22Rv1 (cell line): ENCODE measurements at regions not wholly inside any gene's neighbourhood (a gene's known extent, or its start where the extent isn't known, plus 50 kb on each side); places are given as distances from the start of the nearest gene placed in this dataset.

Source experiments
- H3K27ac ChIP-seq: fragments of 450-650 bp; 2 replicates; pipeline ENCODE4 v1.5.1; 2017
- ZFX ChIP-seq: fragments of 450-650 bp; IDR thresholded peaks from 2 replicates; pipeline ENCODE4 v1.6.1; 2017; ENCODE audit warnings: antibody characterized with exemption, borderline replicate concordance
- TF ChIP-seq, protein P1 (sequence below): fragments of 450-650 bp; IDR thresholded peaks from 2 replicates; pipeline ENCODE4 v1.5.1; 2017; ENCODE audit warnings: mild to moderate bottlenecking

DNA sequence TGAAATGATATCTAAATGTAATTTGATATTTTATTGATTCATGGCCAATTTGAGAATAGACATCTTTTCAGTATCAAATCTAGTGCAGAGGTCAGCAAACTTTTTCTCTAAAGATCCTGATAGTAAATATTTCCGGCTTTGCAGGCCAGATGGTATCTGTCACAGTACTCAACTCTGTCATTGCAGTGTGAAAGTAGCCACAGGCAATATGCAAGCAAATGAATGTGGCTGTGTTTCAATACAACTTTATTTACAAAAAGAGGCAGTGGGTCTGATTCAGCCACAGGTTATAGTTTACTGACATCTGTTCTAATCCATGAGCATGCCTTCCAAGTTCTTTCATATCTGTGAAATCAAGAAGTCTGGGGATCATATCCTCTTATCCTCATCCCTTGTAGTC, 221.2 kb downstream of the PRDM2 start:
- TF ChIP-seq, protein P1, sequence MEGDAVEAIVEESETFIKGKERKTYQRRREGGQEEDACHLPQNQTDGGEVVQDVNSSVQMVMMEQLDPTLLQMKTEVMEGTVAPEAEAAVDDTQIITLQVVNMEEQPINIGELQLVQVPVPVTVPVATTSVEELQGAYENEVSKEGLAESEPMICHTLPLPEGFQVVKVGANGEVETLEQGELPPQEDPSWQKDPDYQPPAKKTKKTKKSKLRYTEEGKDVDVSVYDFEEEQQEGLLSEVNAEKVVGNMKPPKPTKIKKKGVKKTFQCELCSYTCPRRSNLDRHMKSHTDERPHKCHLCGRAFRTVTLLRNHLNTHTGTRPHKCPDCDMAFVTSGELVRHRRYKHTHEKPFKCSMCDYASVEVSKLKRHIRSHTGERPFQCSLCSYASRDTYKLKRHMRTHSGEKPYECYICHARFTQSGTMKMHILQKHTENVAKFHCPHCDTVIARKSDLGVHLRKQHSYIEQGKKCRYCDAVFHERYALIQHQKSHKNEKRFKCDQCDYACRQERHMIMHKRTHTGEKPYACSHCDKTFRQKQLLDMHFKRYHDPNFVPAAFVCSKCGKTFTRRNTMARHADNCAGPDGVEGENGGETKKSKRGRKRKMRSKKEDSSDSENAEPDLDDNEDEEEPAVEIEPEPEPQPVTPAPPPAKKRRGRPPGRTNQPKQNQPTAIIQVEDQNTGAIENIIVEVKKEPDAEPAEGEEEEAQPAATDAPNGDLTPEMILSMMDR = no peak
- no peak for TF ChIP-seq ZFX
- H3K27ac ChIP-seq = no peak overlapping the region

- TF ChIP-seq ZFX = no peak
- TF ChIP-seq, protein P1 = no peak
- no peak overlapping the region for H3K27ac ChIP-seq
Measured at GRCh38 chr1:13922466-13923110, 222.6 kb downstream of the PRDM2 start.

DNA sequence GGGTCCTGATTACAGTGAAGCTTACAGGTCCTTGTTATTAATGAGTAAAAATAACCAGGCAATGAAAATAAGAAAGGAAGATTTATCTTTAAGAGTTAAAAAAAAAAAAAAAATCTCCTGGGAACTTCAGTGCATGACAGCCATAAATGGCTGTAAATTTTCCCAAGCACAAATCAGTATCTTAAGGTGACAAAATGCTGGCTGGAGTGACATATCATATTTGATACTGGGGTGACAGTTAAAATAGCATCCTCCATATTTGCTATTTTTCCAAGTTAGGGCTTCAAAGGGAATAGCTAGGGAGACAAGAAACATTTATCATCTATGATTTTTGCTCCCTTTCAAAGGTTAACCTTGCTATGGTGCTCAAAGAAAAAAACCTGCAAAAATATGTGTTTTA, 226.6 kb downstream of the PRDM2 start:
- TF ChIP-seq ZFX = no peak
- TF ChIP-seq, protein P1 = no peak
- H3K27ac ChIP-seq = no peak overlapping the region

- no peak overlapping the region for H3K27ac ChIP-seq
- TF ChIP-seq, protein P1 = no peak
- no peak for TF ChIP-seq ZFX
Measured at GRCh38 chr1:13927736-13928135, 227.7 kb downstream of the PRDM2 start.

- TF ChIP-seq ZFX = no peak
- TF ChIP-seq, protein P1 = no peak
- no peak overlapping the region for H3K27ac ChIP-seq
Measured at GRCh38 chr1:13929313-13929712, 229.3 kb downstream of the PRDM2 start.

DNA sequence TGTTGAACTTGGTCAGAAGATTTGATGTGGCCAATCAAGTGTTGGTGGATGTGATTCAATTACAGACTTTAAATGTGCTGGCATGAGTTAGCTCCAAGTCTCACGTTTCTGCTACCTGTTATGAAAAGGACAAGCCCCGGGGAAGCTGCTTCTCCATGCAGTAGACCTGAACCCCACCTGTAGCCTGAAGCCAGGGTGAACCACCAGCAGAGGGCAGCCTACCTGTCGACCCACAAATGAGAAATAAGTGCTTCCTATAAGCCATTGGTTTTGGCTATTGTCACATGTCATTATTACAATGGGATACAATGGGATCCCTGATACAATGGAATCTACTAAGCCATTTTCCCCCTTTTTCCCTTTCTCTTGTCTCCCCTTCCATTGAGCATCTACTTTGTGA, 230.2 kb downstream of the PRDM2 start:
- TF ChIP-seq, protein P1 = peak; percentile 38
- no peak for TF ChIP-seq ZFX
- H3K27ac ChIP-seq = no peak overlapping the region

DNA sequence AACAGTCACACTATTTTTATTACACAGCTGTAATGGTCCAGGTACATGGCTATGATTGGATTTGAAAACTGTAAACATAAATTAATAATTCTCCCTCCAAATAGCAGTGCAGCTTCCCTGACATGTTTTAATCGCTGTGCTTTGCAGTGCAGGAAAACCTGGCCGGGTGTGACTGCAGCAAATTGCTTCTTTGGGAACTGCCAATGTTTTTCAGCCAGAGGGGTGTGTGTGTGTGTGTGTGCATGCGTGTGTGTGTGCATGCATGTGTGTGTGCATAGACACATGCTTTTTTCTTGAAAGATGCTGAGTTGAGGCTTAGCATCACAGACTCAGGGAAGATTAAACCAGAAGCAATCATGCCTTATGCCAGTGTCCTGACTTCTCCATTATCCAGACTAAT, 231.2 kb downstream of the PRDM2 start:
- H3K27ac ChIP-seq = no peak overlapping the region
- TF ChIP-seq, protein P1 = no peak
- TF ChIP-seq ZFX = no peak
